Lower leg skin (tissue), 3 donors: ENCODE measurements at regions not wholly inside any gene's neighbourhood (a gene's known extent, or its start where the extent isn't known, plus 50 kb on each side); places are given as distances from the start of the nearest gene placed in this dataset.

Experiments
- POLR2A ChIP-seq, 2 donors: fragments of 450-650 bp; IDR thresholded peaks; one replicate each; pipeline ENCODE4 v1.6.1; 2016 to 2017; ENCODE audit warnings: antibody characterized with exemption in 2 of 2, mild to moderate bottlenecking in 1 of 2, moderate library complexity in 1 of 2
- TF ChIP-seq, protein P1 (sequence below), 3 donors: fragments of 450-650 bp; IDR thresholded peaks; one replicate each; pipeline ENCODE4 v1.5.1; 2016; ENCODE audit warnings: antibody characterized with exemption in 3 of 3, mild to moderate bottlenecking in 3 of 3, moderate library complexity in 2 of 3

DNA sequence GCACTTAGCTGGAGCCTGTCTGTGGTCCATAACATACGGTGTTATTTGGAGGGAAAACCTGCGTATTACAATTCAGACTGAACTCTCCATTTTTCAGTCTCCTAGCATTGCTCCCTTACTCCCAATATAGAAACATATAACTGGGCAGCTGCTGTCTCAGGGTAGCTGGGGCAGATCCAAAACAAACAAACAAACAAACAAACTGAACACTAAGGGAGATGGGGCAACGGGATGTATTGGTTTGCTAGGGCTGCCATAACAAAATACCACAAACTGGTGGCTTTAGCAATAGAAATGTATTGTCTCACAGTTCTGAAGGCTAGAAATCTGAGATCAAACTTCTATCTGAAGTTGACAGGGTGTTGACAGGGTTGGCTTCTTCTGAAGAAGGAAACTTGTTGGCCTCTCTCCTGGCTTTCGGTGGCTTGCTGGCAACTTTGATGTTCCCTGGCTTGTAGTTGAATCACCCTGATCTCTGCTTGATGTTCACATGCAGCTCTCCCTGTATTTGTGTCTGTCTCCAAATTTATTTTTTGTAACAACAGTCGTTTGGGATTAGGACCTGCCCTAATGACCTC, 329.3 kb upstream of the ZNF804A start:
- TF ChIP-seq, protein P1, sequence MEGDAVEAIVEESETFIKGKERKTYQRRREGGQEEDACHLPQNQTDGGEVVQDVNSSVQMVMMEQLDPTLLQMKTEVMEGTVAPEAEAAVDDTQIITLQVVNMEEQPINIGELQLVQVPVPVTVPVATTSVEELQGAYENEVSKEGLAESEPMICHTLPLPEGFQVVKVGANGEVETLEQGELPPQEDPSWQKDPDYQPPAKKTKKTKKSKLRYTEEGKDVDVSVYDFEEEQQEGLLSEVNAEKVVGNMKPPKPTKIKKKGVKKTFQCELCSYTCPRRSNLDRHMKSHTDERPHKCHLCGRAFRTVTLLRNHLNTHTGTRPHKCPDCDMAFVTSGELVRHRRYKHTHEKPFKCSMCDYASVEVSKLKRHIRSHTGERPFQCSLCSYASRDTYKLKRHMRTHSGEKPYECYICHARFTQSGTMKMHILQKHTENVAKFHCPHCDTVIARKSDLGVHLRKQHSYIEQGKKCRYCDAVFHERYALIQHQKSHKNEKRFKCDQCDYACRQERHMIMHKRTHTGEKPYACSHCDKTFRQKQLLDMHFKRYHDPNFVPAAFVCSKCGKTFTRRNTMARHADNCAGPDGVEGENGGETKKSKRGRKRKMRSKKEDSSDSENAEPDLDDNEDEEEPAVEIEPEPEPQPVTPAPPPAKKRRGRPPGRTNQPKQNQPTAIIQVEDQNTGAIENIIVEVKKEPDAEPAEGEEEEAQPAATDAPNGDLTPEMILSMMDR (IDR thresholded peaks at IDR 0.05), result no peak
- TF ChIP-seq POLR2A (IDR thresholded peaks at IDR 0.05), result no peak
